Renal cortex interstitium (tissue), 11 donors: ENCODE measurements at regions not wholly inside any gene's neighbourhood (a gene's known extent, or its start where the extent isn't known, plus 50 kb on each side); places are given as distances from the start of the nearest gene placed in this dataset.
"Not testable (repeated sequence)": the region's sequence is repeated elsewhere in the genome, so short reads cannot be mapped to it uniquely, and the experiment has no call there.

Experiments
- DNase-seq, 11 donors: peaks; one replicate each; pipeline ENCODE4 v3.0.0-alpha.2; 2013; ENCODE audit warnings: low read depth in 9 of 11, low spot score in 4 of 11; ENCODE audit errors: extremely low read depth in 1 of 11

DNA sequence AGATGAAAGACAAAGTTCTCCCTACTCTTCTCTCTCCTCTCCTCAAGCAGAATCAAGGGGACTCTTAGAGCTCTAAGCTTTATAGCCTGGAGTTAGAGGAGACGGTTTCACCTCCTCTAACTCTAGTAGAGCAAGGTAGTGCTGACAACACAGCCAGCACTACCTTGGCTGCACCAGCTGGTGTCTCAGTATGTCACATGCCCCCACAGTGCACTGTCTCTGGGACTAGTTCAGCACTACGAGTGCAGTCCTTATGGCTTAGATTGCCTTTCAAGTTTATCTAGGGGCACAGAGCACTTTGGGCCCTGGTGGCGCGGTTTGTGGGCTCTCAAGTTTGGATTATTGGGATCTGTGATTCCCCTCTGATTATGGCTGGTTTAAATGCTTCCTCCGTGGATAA lies 614.1 kb upstream of the NECTIN3 start:
- DNase-seq = no peak

DNA sequence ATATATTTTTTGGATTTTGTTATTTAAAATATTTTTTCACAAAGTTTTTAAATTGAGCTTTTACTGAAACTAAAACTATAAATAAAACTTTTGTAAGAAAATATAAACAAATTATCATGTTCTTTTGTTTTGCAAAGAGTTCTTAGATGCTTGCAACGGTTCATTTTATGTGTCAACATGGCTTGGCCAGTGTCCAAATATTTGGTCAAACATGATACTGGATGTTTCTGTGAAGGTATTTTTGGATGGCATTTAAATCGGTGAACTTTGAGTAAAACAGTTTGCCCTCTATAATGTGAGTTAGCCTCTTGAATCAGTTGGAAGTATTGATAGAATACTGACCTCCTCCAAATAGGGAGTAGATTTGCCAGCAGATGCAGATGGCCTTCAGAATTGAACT lies 612.6 kb upstream of the NECTIN3 start:
- no peak for DNase-seq

DNA sequence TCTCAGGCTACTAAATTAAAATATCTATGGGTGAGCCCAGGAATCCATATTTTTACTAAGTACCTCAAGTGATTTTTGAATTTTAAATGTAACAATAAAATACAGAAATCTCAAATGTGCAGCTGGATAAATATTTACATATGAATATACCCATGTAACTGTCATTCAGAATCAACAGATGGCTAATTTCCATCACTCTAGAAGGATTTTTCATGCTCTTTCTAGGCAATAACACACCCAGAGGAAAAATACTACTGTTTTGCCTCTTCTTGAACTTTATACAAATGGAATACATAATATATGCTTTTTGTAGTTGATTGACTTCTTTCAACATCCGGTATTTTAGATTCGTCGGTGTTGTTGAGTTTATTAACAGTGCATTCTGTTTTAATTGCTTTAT lies 601.3 kb upstream of the NECTIN3 start:
- DNase-seq = no peak

DNA sequence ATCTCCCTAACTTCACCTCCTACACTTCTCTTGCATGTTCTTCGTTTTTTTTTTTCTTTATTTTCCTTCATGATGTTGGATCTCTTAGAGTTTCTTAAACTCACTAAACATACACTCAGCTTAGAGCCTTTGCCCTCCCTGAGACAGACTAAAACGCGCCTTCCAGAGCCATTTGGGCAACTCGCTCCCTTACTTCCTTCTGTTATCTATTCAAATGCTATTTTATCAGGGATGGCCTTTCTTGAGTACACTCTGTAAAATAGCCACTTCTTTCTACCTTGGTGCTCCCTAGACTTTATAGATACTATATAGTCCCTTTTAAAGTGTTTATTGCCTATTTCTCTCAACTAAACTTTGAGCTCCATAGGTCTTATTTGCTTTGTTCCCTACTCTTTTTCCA lies 598.2 kb upstream of the NECTIN3 start:
- no peak for DNase-seq

DNA sequence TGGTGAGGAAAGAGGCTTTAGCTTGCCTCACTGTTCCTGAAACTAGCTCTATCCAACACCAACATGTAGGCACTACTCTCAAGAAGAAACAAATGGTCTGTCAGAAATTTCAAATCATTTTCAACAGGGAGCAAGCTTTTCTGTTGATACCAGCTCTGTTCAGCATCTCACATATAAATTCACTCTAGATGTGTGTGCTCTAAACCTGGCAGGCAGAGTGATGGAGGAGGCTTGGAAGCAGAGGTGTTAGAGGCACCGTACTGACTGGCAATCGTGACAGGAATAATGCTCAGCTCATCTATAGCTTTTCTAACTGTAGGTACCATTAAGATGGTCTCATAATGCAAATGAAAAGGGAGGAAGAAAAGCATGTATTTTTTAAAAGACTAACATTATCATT lies 597.2 kb upstream of the NECTIN3 start:
- DNase-seq = no peak

DNA sequence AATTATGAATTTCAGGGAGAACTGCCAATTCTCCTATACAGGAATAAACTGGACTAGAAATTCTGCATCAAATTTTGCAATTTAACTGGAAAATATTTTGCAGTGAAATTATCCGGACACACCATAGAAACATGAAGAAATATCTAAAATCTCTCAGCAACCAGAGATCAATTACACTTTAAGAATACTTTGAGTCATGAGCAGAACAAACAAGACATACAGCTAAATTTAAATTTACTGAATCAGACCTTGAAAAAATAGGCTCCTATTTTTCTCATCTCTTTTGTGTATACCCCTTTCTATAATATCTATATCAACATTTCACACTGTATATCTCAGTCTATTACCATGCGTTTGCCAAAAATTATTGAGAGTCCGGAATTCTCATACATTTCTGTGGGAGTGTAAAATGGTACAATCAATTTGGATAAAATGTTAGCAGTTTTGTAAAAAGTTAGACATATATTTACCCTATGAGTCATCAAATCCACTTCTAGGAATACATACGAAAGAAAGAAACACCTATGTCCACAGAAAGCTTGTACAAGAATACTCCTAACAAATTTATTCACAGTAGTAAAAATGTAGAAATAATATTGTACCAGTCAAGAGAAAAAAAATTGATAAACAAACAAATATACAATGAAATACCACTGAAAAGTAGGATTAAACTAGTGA lies 593.1 kb upstream of the NECTIN3 start:
- DNase-seq = no peak

DNA sequence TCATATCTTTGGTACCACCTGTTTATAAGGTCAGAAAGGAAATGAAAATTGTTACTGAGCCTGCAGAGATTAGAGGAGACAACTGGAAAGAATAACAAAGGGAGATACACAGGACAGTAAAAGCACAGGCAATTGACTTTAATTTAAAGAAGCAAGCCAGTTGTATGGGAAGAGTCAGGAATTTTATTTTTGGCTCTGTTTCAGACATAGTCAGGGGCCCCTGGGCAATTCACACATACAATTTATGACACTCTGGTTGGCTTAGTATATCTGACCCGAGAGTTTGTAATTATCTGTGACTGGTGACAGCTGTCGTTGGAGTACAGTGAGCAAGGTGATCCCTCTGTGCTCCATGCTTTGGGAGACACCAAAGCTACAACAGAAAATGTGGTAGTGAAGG lies 591.9 kb upstream of the NECTIN3 start:
- peak in 4 of 11 donors; percentile 2 to 18 (median 9) for DNase-seq

DNA sequence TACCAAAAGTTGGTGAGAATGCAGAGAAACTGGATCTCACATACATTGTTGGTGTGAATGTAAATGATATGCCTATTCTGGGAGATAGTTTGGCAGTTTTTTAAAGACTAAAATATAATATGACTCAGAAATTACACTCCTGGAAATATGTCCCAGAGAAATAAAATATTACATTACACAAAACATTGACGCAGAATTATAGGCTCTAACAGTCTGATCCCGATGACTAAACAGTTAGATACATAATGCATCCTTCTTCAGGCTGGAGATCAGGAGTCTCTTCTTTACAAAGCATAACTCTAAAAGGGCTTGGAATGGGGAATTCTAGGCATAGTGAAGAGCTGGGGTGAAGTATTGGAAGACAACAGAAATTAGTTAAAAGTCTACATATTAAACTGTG lies 586.2 kb upstream of the NECTIN3 start:
- DNase-seq = no peak

DNA sequence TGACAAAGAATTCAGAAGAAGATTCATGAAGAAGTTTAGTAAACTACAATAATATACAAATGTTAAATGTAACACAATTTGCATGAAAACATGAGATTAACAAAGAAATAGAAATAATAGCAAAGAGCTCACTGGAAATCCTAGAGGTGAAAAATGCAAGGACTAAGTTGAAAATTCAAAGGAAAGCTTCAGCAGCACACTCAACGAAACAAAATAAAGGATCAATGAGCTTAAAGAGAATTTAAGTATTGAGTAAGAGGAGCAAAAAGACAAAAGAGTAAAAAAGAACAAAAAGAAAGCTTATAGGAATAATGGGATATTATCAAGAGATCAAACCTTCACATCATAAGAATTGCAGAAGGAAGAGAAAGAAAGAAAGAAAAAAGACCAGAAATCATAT lies 583.8 kb upstream of the NECTIN3 start:
- no peak for DNase-seq

DNA sequence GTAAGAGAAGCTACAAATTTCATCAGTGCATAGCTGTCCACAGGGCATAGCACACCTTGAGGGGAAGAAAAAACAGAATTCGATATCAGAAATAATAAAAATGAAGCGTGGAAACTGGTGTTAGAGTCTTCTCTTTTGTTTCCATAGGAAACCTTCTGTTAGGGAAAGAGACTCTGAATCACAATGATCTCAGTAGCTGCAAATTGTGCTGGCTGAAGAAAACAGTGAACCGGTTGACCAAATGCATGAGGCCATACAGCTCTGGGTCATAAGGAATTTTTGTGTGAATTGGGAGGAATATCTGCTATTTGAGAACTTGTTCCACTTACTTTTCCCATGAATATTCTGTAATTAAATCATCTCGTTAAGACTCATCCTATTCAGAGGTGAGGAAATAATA lies 580.2 kb upstream of the NECTIN3 start:
- DNase-seq = no peak

DNA sequence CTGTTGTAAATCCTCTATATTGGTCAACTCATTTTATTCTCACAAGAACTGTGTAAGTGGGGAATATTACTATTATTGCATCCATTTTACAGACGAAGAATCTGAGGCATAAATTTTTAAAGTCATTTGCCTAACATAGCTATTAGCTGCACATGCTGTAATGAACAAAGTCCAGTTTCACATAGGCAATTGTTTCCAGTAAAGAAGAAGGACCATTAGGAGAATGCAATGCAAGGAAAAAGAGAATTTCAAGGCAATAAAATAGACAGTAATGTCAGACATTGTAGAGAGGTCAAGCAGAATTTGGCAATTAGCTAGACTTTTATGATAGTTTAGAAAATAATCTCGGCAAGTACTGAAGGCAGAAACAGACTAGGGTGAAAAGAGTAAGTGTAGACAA lies 578.7 kb upstream of the NECTIN3 start:
- DNase-seq = no peak

DNA sequence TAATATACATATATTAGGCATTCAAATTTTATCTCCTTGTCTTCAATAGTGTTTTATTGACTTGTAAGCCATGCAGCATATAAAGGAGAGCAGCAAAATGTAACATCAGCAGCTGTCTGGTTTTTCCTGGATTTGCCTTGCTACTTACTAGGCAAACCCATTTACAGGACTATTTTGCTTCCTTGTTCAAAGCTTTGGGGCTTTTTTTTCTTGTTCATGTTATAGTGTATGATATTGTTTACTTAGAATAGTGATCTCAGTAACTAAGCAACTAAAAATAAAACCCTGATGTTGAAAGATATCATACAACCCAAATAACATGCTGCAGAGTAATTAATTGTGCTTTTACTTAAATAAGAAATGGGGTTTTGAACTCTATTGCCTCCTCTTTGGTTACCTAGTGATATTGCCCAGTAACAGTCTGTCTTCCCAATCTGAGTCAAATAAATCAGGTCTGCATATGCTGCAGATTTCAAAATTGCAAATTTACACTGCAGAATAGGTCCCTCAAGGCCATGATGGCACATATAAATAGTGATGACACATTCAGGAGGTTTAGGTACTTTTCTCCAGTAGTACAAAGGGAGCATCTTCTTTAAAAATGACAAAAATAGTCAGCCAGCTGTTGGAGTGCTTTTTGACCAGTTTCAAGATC lies 578.1 kb upstream of the NECTIN3 start:
- no peak for DNase-seq

DNA sequence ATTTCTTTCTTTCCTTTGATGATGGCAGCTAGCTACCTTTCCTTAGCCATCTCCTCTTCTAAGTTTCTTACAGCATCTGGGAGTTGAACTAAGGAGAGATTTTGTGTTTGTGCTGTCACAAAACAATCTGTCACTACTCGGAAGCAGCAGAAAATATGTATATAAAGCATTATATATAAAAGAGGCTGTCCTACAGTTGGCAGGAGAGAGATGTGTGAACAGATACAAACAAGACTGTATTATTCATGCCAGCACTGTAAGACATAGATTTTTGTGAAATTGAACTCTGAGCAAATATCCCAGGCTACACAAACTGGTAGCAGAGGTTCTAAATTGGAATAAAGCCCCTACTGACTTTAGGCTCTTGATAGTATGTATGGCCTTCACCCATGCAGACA lies 577.5 kb upstream of the NECTIN3 start:
- no peak for DNase-seq

DNA sequence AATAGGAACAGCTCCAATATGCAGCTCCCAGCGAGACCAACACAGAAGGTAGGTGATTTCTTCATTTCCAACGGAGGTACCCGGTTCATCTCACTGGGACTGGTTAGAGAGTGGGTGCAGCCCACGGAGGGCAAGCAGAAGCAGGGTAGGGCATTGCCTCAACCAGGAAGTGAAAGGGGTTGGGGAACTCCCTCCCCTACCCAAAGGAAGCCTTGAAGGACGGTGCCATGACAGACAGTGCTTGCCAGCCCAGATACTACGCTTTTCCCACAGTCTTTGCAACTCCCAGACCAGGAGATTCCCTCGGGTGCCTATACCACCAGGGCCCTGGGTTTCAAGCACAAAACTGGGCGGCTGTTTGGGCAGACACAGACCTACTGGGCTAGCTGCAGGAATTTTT lies 576.9 kb upstream of the NECTIN3 start:
- no peak for DNase-seq

DNA sequence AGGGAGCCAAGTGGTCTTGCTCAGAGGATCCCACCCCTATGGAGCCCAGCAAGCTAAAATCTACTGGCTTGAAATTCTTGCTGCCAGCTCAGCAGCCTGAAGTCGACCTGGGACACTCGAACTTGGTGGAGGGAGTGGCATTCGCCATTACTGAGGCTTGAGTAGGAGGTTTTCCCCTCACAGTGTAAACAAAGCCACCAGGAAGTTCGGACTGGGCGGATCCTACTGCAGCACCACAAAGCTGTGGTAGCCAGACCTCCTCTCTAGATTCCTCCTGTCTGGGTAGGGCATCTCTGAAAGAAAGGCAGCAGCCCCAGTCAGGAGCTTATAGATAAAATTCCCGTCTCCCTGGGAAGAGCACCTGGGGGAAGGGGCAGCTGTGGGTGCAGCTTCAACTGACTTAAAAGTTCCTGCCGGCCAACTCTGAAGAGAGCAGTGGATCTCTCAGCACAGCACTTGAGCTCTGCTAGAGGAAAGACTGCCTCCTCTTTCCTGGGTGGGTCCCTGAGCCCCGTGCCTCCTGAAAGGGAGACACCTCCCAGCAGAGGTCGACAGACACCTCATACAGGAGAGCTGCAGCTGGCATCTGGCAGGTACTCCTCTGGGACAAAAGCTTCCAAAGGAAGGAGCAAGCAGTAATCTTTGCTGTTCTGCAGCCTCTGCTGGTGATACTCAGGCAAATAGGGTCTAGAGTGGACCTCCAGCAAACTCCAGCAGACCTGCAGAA lies 576.3 kb upstream of the NECTIN3 start:
- DNase-seq = no peak

DNA sequence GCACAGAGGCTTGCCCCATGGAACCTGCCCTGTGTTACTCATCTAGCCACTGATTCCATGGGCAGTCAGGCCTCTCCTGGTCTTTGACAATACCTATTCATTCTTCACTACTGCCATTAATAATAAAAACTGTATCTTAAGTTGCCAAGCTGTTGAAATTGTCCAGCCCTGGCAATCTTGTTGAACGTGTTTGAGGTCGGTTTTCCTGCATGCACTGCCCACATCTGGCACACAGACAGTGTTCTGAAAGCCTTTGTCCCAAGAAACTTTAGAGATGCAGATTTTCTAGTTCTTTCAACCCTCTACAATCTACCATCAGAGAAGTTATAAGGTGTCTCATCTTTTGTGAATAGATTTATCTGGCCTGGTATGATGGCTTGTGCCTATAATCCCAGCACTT lies 567.2 kb upstream of the NECTIN3 start:
- DNase-seq = no peak

DNA sequence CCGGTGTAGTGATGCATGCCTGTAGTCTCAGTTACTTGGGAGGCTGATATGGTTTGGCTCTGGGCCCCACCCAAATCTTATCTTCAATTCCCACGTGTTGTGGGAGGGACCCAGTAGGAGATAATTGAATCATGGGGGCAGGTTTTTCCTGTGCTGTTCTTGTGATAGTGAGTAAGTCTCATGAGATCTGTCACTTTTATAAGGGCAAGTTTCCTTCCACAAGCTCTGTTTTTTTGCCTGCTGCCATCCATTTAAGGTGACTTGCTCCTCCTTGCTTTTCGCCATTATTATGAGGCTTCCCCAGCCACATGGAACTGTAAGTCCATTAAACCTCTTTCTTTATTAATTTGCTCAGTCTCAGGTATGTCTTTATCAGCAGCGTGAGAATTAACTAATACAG lies 566.7 kb upstream of the NECTIN3 start:
- DNase-seq = no peak

DNA sequence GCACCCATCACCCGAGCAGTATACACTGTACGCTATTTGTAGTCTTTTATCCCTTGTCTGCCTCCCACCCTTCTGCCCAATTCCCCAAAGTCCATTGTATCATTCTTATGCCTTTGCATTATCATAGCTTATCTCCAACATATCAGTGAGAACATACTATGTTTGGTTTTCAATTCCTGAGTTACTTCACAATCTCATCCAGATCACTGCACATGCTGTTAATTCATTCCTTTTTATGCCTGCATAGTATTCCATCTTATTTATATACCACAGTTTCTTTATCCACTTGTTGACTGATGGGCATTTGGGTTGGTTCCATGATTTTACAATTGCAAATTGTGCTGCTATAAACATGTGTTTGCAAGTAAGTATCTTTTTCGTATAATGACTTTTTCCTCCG lies 564.7 kb upstream of the NECTIN3 start:
- no peak for DNase-seq

DNA sequence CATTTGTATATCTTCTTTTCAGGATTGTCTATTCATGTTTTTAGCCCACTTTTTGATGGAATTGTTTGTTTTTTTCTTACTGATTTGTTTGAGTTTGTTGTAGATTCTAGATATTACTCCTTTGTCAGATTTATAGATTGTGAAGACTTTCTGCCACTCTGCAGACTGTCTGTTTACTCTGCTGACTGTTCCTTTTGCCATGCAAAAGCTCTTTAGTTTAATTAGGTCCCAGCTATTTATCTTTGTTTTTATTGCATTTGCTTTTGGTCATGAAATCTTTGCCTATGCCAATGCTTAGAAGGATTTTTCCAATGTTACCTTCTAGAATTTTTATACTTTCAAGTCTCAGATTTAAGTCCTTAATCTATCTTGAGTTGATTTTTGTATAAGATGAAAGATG lies 564.0 kb upstream of the NECTIN3 start:
- DNase-seq = not testable (repeated sequence)

DNA sequence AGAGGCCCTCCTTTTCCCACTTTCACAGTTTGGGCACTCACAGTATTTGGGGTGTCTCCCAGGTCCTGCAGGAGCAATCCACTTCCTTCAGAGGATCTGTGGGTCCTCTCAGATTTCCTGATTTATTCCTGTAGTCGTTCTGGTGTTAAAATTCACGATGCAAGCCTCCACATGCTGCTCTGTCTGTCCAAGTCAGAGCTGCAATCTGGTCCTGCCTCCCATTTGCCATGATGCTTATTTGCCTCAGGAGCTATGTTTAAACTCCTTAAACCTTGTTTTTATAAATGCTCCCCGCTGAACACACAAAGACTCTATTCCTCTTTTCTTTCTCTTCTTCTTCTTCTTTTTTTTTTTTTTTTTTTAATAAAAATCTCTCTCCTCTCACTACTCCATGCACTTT lies 558.7 kb upstream of the NECTIN3 start:
- no peak for DNase-seq

DNA sequence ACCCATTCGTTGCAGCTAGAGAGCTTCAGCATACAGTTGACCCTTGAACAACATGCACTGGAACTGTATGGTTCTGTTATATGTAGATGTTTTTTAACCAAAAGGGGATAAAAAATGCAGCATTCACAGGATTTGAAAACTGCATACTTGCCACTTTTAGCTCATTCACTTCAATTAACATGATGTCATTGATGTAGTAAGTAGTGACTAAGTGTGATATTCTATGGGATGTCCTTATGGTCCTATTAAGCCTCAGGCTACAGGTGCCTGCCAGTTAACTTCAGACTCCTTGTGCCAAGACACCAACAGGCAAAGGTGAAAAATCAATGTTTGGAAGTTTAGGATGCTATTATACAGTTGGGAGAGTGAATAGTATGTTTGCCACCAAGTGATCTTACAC lies 553.6 kb upstream of the NECTIN3 start:
- no peak for DNase-seq
